Naive thymus-derived CD4-positive, alpha-beta T cell (primary cell): ENCODE measurements at regions not wholly inside any gene's neighbourhood (a gene's known extent, or its start where the extent isn't known, plus 50 kb on each side); places are given as distances from the start of the nearest gene placed in this dataset.
"Not testable (repeated sequence)": the region's sequence is repeated elsewhere in the genome, so short reads cannot be mapped to it uniquely, and the experiment has no call there.

Experiments used
- ATAC-seq: fragments of 150-1000 bp; cut with Tn5 transposase; 2 replicates; pipeline ENCODE4 v1.10.0; 2021; ENCODE audit warnings: mild to moderate bottlenecking, moderate library complexity
- CTCF ChIA-PET: fragments of 350-600 bp; sonication (Branson Sonifier 250); formaldehyde crosslinking; loops from one replicate; lab custom pipeline; 2021; ENCODE audit warnings: antibody characterized with exemption; lab: Charles Lee
- POLR2A ChIA-PET: fragments of 350-600 bp; sonication (Branson Sonifier 250); formaldehyde crosslinking; loops from one replicate; lab custom pipeline; 2021; ENCODE audit warnings: antibody characterized with exemption, inconsistent platforms; lab: Charles Lee
- DNase-seq, 9 donors: peaks; one replicate each; pipeline versions ENCODE4 v3.0.0 to v3.0.0-alpha.2; 2020 to 2022; ENCODE audit warnings: mixed read lengths in 1 of 9
- H3K27ac ChIP-seq: one replicate; pipeline ENCODE4 v1.7.0; 2013; ENCODE audit warnings: mild to moderate bottlenecking, low read depth, low read length, moderate library complexity
- H3K27me3 ChIP-seq, 2 donors: one replicate each; pipeline ENCODE4 v1.7.0; 2013; ENCODE audit warnings: low read length in 2 of 2, mild to moderate bottlenecking in 2 of 2, moderate library complexity in 2 of 2; ENCODE audit not compliant: control insufficient read depth in 2 of 2, insufficient read depth in 2 of 2
- H3K36me3 ChIP-seq, 3 experiments: 1 replicate in 2 of 3; 2 replicates in 1 of 3; pipeline ENCODE4 v1.7.0; 2013; ENCODE audit warnings: low read length in 3 of 3, mild to moderate bottlenecking in 3 of 3, moderate library complexity in 1 of 3; ENCODE audit not compliant: insufficient read depth in 3 of 3, control insufficient read depth in 2 of 3
- H3K4me1 ChIP-seq, 2 donors: one replicate each; pipeline ENCODE4 v1.7.0; 2013; ENCODE audit warnings: low read length in 2 of 2, mild to moderate bottlenecking in 2 of 2, moderate library complexity in 1 of 2; ENCODE audit not compliant: control insufficient read depth in 2 of 2, insufficient read depth in 2 of 2
- H3K4me3 ChIP-seq: 2 replicates; pipeline ENCODE4 v1.7.0; 2013; ENCODE audit warnings: mild to moderate bottlenecking, low read length
- H3K9me3 ChIP-seq, 3 experiments: 1 replicate in 2 of 3; 2 replicates in 1 of 3; pipeline ENCODE4 v1.7.0; 2013; ENCODE audit warnings: low read length in 3 of 3; ENCODE audit not compliant: control insufficient read depth in 2 of 3
- H3K27ac Mint-ChIP-seq, 9 donors: one replicate each; pipeline ENCODE4 v1.8.0; 2020 to 2022; ENCODE audit warnings: mixed read lengths in 9 of 9, mild to moderate bottlenecking in 8 of 9, moderate library complexity in 5 of 9, inconsistent platforms in 2 of 9
- H3K27me3 Mint-ChIP-seq, 5 donors: one replicate each; pipeline ENCODE4 v1.8.0; 2021 to 2022; ENCODE audit warnings: mixed read lengths in 5 of 5, mild to moderate bottlenecking in 1 of 5
- H3K36me3 Mint-ChIP-seq, 5 donors: one replicate each; pipeline ENCODE4 v1.8.0; 2020 to 2022; ENCODE audit warnings: mixed read lengths in 5 of 5, mild to moderate bottlenecking in 3 of 5, inconsistent platforms in 1 of 5
- H3K4me1 Mint-ChIP-seq, 7 donors: one replicate each; pipeline ENCODE4 v1.8.0; 2020 to 2022; ENCODE audit warnings: mixed read lengths in 7 of 7, mild to moderate bottlenecking in 3 of 7, inconsistent platforms in 1 of 7
- H3K4me3 Mint-ChIP-seq, 10 donors: one replicate each; pipeline ENCODE4 v1.8.0; 2020 to 2022; ENCODE audit warnings: mild to moderate bottlenecking in 10 of 10, mixed read lengths in 10 of 10, moderate library complexity in 6 of 10, inconsistent platforms in 2 of 10
- H3K9me3 Mint-ChIP-seq, 11 donors: one replicate each; pipeline ENCODE4 v1.8.0; 2020 to 2022; ENCODE audit warnings: mixed read lengths in 11 of 11, mild to moderate bottlenecking in 4 of 11, inconsistent platforms in 1 of 11, moderate library complexity in 1 of 11
- intact Hi-C, 2 donors: fragments of 100-400 bp; cut with micrococcal nuclease; formaldehyde crosslinking; loops; one replicate each; pipeline ENCODE4 v1.15.1; 2023

GRCh38 chr6:154624038-154624599 is 109.1 kb upstream of the SCAF8 start:
- no peak overlapping the region for H3K4me3 ChIP-seq
- Mint-ChIP-seq H3K27ac (no peak overlapping the region), H3K4me1 (no peaks in the 10 kb centered on the region), H3K27me3 (peaks cover 0 to 4% (median 3%) of the 10 kb centered on the region in 5 donors), H3K4me3 (no peak overlapping the region), H3K36me3 (no peaks in the 10 kb centered on the region), H3K9me3 (no peaks in the 10 kb centered on the region)
- ChIA-PET CTCF (no interaction called here), POLR2A (no interaction called here)
- H3K27me3 ChIP-seq = no peaks in the 10 kb centered on the region
- no peaks in the 10 kb centered on the region for H3K36me3 ChIP-seq
- intact Hi-C loops = no loop called here
- ATAC-seq = no peak
- H3K9me3 ChIP-seq = no peaks in the 10 kb centered on the region
- no peak for DNase-seq
- H3K4me1 ChIP-seq = no peaks in the 10 kb centered on the region
- H3K27ac ChIP-seq = no peak overlapping the region

- H3K4me1 Mint-ChIP-seq, intact Hi-C loops, H3K9me3 Mint-ChIP-seq, H3K4me1 ChIP-seq, H3K27ac ChIP-seq, H3K27me3 Mint-ChIP-seq, H3K27me3 ChIP-seq, DNase-seq, ATAC-seq, H3K4me3 ChIP-seq, POLR2A ChIA-PET, CTCF ChIA-PET, H3K27ac Mint-ChIP-seq, H3K9me3 ChIP-seq, H3K36me3 ChIP-seq, H3K36me3 Mint-ChIP-seq, H3K4me3 Mint-ChIP-seq: not testable (repeated sequence)
These were observed 108.5 kb upstream of the SCAF8 start for GRCh38 chr6:154624727-154625126.

GRCh38 chr6:154625721-154626120 is 107.5 kb upstream of the SCAF8 start:
- no peaks in the 10 kb centered on the region for H3K4me1 ChIP-seq
- H3K36me3 ChIP-seq = no peaks in the 10 kb centered on the region
- CTCF ChIA-PET = no interaction called here
- POLR2A ChIA-PET = no interaction called here
- no peak for ATAC-seq
- no peak for DNase-seq
- Mint-ChIP-seq H3K36me3 (no peaks in the 10 kb centered on the region), H3K9me3 (no peaks in the 10 kb centered on the region), H3K4me3 (no peak overlapping the region), H3K27me3 (peaks cover 2 to 7% (median 3%) of the 10 kb centered on the region in 5 donors), H3K27ac (no peak overlapping the region), H3K4me1 (no peaks in the 10 kb centered on the region)
- no peak overlapping the region for H3K27ac ChIP-seq
- H3K9me3 ChIP-seq = no peaks in the 10 kb centered on the region
- intact Hi-C loops = no loop called here
- H3K27me3 ChIP-seq = no peaks in the 10 kb centered on the region
- H3K4me3 ChIP-seq = no peak overlapping the region

- Histone ChIP-seq H3K9me3 (no peaks in the 10 kb centered on the region), H3K27me3 (no peaks in the 10 kb centered on the region), H3K4me3 (no peak overlapping the region), H3K36me3 (no peaks in the 10 kb centered on the region), H3K27ac (no peak overlapping the region), H3K4me1 (no peaks in the 10 kb centered on the region)
- POLR2A ChIA-PET = no interaction called here
- H3K4me3 Mint-ChIP-seq = no peak overlapping the region
- intact Hi-C loops = no loop called here
- H3K36me3 Mint-ChIP-seq = peaks cover 0 to 10% (median 0%) of the 10 kb centered on the region in 5 donors
- no peak for ATAC-seq
- peaks cover 2 to 24% (median 13%) of the 10 kb centered on the region in 5 donors for H3K27me3 Mint-ChIP-seq
- CTCF ChIA-PET = no interaction called here
- H3K4me1 Mint-ChIP-seq = no peaks in the 10 kb centered on the region
- H3K27ac Mint-ChIP-seq = no peak overlapping the region
- peaks cover 0 to 19% (median 10%) of the 10 kb centered on the region in 11 donors for H3K9me3 Mint-ChIP-seq
- DNase-seq = no peak
These were observed 104.1 kb upstream of the SCAF8 start for GRCh38 chr6:154629127-154629526.

- H3K27ac Mint-ChIP-seq = no peak overlapping the region
- Histone ChIP-seq H3K27ac (no peak overlapping the region), H3K4me3 (no peak overlapping the region), H3K27me3 (no peaks in the 10 kb centered on the region), H3K9me3 (no peaks in the 10 kb centered on the region), H3K4me1 (no peaks in the 10 kb centered on the region), H3K36me3 (no peaks in the 10 kb centered on the region)
- intact Hi-C loops = no loop called here
- H3K27me3 Mint-ChIP-seq = peaks cover 0 to 24% (median 13%) of the 10 kb centered on the region in 5 donors
- H3K36me3 Mint-ChIP-seq = peaks cover 0 to 10% (median 0%) of the 10 kb centered on the region in 5 donors
- no peaks in the 10 kb centered on the region for H3K4me1 Mint-ChIP-seq
- H3K9me3 Mint-ChIP-seq = peaks cover 0 to 20% (median 10%) of the 10 kb centered on the region in 11 donors
- H3K4me3 Mint-ChIP-seq = no peak overlapping the region
- ATAC-seq (no peak), DNase-seq (no peak)
- ChIA-PET CTCF (no interaction called here), POLR2A (no interaction called here)
These were observed 101.1 kb upstream of the SCAF8 start for GRCh38 chr6:154632119-154632518.

GRCh38 chr6:154637392-154637791 is 95.8 kb upstream of the SCAF8 start:
- Mint-ChIP-seq H3K27me3 (peaks cover 0 to 15% (median 8%) of the 10 kb centered on the region in 5 donors), H3K4me1 (no peaks in the 10 kb centered on the region), H3K27ac (no peak overlapping the region), H3K4me3 (no peak overlapping the region), H3K36me3 (peaks cover 0 to 12% (median 0%) of the 10 kb centered on the region in 5 donors), H3K9me3 (peaks cover 1 to 20% (median 10%) of the 10 kb centered on the region in 11 donors)
- no peak overlapping the region for H3K4me3 ChIP-seq
- no peaks in the 10 kb centered on the region for H3K9me3 ChIP-seq
- intact Hi-C loops = no loop called here
- POLR2A ChIA-PET = no interaction called here
- no peaks in the 10 kb centered on the region for H3K36me3 ChIP-seq
- no peaks in the 10 kb centered on the region for H3K4me1 ChIP-seq
- H3K27ac ChIP-seq = no peak overlapping the region
- CTCF ChIA-PET = no interaction called here
- no peak for ATAC-seq
- no peaks in the 10 kb centered on the region for H3K27me3 ChIP-seq
- no peak for DNase-seq

- CTCF ChIA-PET = no interaction called here
- Histone ChIP-seq H3K27ac (no peak overlapping the region), H3K36me3 (no peaks in the 10 kb centered on the region), H3K27me3 (no peaks in the 10 kb centered on the region), H3K9me3 (no peaks in the 10 kb centered on the region), H3K4me1 (no peaks in the 10 kb centered on the region), H3K4me3 (no peak overlapping the region)
- intact Hi-C loops = no loop called here
- Mint-ChIP-seq H3K4me1 (no peaks in the 10 kb centered on the region), H3K9me3 (peaks cover 1 to 13% (median 7%) of the 10 kb centered on the region in 11 donors), H3K27me3 (peaks cover 0 to 8% (median 6%) of the 10 kb centered on the region in 5 donors), H3K36me3 (peaks cover 0 to 9% (median 0%) of the 10 kb centered on the region in 5 donors), H3K27ac (no peak overlapping the region), H3K4me3 (no peak overlapping the region)
- DNase-seq = no peak
- POLR2A ChIA-PET = no interaction called here
- no peak for ATAC-seq
These were observed 94.8 kb upstream of the SCAF8 start for GRCh38 chr6:154638369-154638768.
